Smooth muscle cell (in vitro differentiated cells): ENCODE measurements at regions not wholly inside any gene's neighbourhood (a gene's known extent, or its start where the extent isn't known, plus 50 kb on each side); places are given as distances from the start of the nearest gene placed in this dataset.
"Not testable (repeated sequence)": the region's sequence is repeated elsewhere in the genome, so short reads cannot be mapped to it uniquely, and the experiment has no call there.

Experiments
- DNase-seq: peaks from one replicate; lab custom pipeline; 2025; ENCODE audit not compliant: unreplicated experiment; lab: John Stamatoyannopoulos, UW
- H2AFZ ChIP-seq: fragments of 200-600 bp; sonication (generic); 2 replicates; pipeline ENCODE4 v1.6.0; 2016; ENCODE audit warnings: antibody characterized with exemption, low read depth, mild to moderate bottlenecking
- H3F3A ChIP-seq: fragments of 200-600 bp; sonication (generic); 2 replicates; pipeline ENCODE4 v1.6.0; 2017; ENCODE audit warnings: antibody characterized with exemption, low read depth
- H3K27ac ChIP-seq: fragments of 200-600 bp; sonication (generic); 2 replicates; pipeline ENCODE4 v1.5.1; 2016; ENCODE audit warnings: low read depth, mild to moderate bottlenecking
- H3K27me3 ChIP-seq: fragments of 200-600 bp; sonication (generic); 2 replicates; pipeline ENCODE4 v1.6.1; 2016; ENCODE audit warnings: low read depth, mild to moderate bottlenecking
- H3K36me3 ChIP-seq: fragments of 200-600 bp; sonication (generic); 2 replicates; pipeline ENCODE4 v1.5.1; 2016; ENCODE audit warnings: low read depth
- H3K4me1 ChIP-seq: fragments of 200-600 bp; sonication (generic); 2 replicates; pipeline ENCODE4 v1.5.1; 2016; ENCODE audit warnings: low read depth
- H3K4me2 ChIP-seq: fragments of 200-600 bp; sonication (generic); 2 replicates; pipeline ENCODE4 v1.6.0; 2016; ENCODE audit warnings: mild to moderate bottlenecking
- H3K4me3 ChIP-seq: fragments of 200-600 bp; sonication (generic); 2 replicates; pipeline ENCODE4 v1.5.1; 2016; ENCODE audit warnings: mild to moderate bottlenecking
- H3K79me2 ChIP-seq: fragments of 200-600 bp; sonication (generic); 2 replicates; pipeline ENCODE4 v1.6.0; 2016; ENCODE audit warnings: low read depth, mild to moderate bottlenecking
- H3K9ac ChIP-seq: fragments of 200-600 bp; sonication (generic); 2 replicates; pipeline ENCODE4 v1.6.0; 2016; ENCODE audit warnings: low read depth
- H3K9me3 ChIP-seq: fragments of 200-600 bp; sonication (generic); replicated peaks from 2 replicates; pipeline ENCODE4 v1.5.1; 2016; ENCODE audit warnings: low read depth
- H4K20me1 ChIP-seq: fragments of 200-600 bp; sonication (generic); 2 replicates; pipeline ENCODE4 v1.6.0; 2016; ENCODE audit warnings: low read depth
- WGBS: methylation state at CpG from one replicate; pipeline ENCODE4 v1.1.7; 2016; ENCODE audit warnings: low lambda C conversion rate; 5-methylcytosine and 5-hydroxymethylcytosine counted together
- TF ChIP-seq, protein P1 (sequence below): fragments of 200-600 bp; sonication (generic); IDR thresholded peaks from 2 replicates; pipeline ENCODE4 v1.5.1; 2017; ENCODE audit warnings: borderline replicate concordance, mild to moderate bottlenecking, antibody characterized with exemption; ENCODE audit not compliant: insufficient read depth, poor library complexity, severe bottlenecking

- no peak for DNase-seq
- Histone ChIP-seq H3K9me3 (no peaks in the 10 kb centered on the region), H3K27ac (no peak overlapping the region), H3K79me2 (no peaks in the 10 kb centered on the region), H3K9ac (no peak overlapping the region), H3K36me3 (no peaks in the 10 kb centered on the region), H3K27me3 (no peaks in the 10 kb centered on the region), H3K4me1 (no peaks in the 10 kb centered on the region), H2AFZ (no peak overlapping the region), H3K4me2 (no peak overlapping the region), H3K4me3 (no peak overlapping the region), H3F3A (no peaks in the 10 kb centered on the region), H4K20me1 (no peaks in the 10 kb centered on the region)
- TF ChIP-seq, protein P1, sequence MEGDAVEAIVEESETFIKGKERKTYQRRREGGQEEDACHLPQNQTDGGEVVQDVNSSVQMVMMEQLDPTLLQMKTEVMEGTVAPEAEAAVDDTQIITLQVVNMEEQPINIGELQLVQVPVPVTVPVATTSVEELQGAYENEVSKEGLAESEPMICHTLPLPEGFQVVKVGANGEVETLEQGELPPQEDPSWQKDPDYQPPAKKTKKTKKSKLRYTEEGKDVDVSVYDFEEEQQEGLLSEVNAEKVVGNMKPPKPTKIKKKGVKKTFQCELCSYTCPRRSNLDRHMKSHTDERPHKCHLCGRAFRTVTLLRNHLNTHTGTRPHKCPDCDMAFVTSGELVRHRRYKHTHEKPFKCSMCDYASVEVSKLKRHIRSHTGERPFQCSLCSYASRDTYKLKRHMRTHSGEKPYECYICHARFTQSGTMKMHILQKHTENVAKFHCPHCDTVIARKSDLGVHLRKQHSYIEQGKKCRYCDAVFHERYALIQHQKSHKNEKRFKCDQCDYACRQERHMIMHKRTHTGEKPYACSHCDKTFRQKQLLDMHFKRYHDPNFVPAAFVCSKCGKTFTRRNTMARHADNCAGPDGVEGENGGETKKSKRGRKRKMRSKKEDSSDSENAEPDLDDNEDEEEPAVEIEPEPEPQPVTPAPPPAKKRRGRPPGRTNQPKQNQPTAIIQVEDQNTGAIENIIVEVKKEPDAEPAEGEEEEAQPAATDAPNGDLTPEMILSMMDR = no peak
- 87% methylated on average over 3 of the region's 3 CpGs for WGBS
These were observed 253.0 kb downstream of the RFPL4B start for GRCh38 chr6:112600168-112600567.

GRCh38 chr6:112603726-112604125, 256.6 kb downstream of the RFPL4B start:
- Histone ChIP-seq H2AFZ (no peak overlapping the region), H3K4me1 (no peaks in the 10 kb centered on the region), H3K36me3 (no peaks in the 10 kb centered on the region), H3K9ac (no peak overlapping the region), H4K20me1 (no peaks in the 10 kb centered on the region), H3K27ac (no peak overlapping the region), H3K4me3 (no peak overlapping the region), H3K9me3 (no peaks in the 10 kb centered on the region), H3K27me3 (no peaks in the 10 kb centered on the region), H3F3A (no peaks in the 10 kb centered on the region), H3K79me2 (no peaks in the 10 kb centered on the region), H3K4me2 (no peak overlapping the region)
- DNase-seq = no peak
- 72% methylated on average over 1 of the region's 1 CpG for WGBS
- TF ChIP-seq, protein P1 = no peak

DNA sequence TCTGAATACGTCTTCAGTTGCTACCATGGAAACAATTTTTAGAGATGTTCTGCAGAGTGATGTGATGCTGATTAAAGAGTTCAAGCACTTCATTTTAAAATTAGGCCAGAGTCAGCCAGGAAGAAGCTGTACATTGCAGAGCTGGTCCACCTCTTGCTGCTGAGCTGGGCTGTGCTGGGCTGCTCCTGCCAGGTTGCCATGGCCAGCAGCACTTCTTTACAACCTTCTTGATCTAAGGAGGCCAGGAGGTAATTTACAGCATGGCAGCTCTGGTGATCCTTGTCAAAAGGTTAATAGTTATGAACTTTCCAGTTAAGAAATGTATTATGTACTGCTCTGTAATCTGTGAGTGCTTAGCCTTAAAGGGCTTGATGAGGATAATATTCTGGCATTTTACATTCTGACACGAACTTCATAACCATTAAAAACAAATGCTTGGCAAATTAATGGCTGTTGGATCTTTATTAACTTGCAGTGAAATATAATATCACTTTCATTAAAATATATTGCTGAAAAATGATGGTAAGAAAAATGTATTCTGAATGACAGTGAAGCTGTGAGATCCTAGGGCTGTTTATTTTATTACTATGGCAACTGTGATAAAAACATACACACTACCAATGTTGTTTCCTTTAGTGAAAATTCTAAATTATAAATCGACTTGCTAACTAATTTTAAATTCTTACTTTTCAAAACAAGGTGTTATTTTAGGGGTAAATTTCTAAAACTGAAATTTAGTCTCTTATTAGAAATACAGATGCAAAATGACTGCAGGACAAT, 259.7 kb downstream of the RFPL4B start:
- no peak for DNase-seq
- H3K9me3 ChIP-seq = no peaks in the 10 kb centered on the region
- H3K27ac ChIP-seq = peak overlapping the region; percentile 1
- H3K27me3 ChIP-seq = no peaks in the 10 kb centered on the region
- H3K4me3 ChIP-seq = no peak overlapping the region
- H3K4me2 ChIP-seq = no peak overlapping the region
- no peak overlapping the region for H3K9ac ChIP-seq
- no peaks in the 10 kb centered on the region for H3K79me2 ChIP-seq
- TF ChIP-seq, protein P1 = no peak
- H3F3A ChIP-seq = no peaks in the 10 kb centered on the region
- H2AFZ ChIP-seq = no peak overlapping the region
- no peaks in the 10 kb centered on the region for H4K20me1 ChIP-seq
- H3K36me3 ChIP-seq = no peaks in the 10 kb centered on the region
- 84% methylated on average over 3 of the region's 3 CpGs for WGBS
- no peaks in the 10 kb centered on the region for H3K4me1 ChIP-seq

- H2AFZ ChIP-seq, H3K4me3 ChIP-seq, H3K9me3 ChIP-seq, H4K20me1 ChIP-seq, H3K79me2 ChIP-seq, H3K9ac ChIP-seq, H3K4me1 ChIP-seq, H3K27me3 ChIP-seq, H3K4me2 ChIP-seq, H3K36me3 ChIP-seq, H3F3A ChIP-seq, DNase-seq, H3K27ac ChIP-seq: not testable (repeated sequence)
- 95% methylated on average over 1 of the region's 1 CpG for WGBS
These were observed 261.8 kb downstream of the RFPL4B start for GRCh38 chr6:112608925-112609324.
